Neutrophil (primary cell): ENCODE measurements at regions not wholly inside any gene's neighbourhood (a gene's known extent, or its start where the extent isn't known, plus 50 kb on each side); places are given as distances from the start of the nearest gene placed in this dataset.

Experiments
- H3K27ac ChIP-seq: fragments of 200-600 bp; sonication (generic); 2 replicates; pipeline ENCODE4 v1.5.1; 2016; ENCODE audit warnings: mild to moderate bottlenecking, moderate library complexity
- H3K27me3 ChIP-seq: fragments of 200-600 bp; sonication (generic); 2 replicates; pipeline ENCODE4 v1.6.0; 2016; ENCODE audit warnings: mild to moderate bottlenecking
- H3K36me3 ChIP-seq: fragments of 200-600 bp; sonication (generic); 2 replicates; pipeline ENCODE4 v1.5.1; 2017
- H3K4me1 ChIP-seq, 2 experiments: fragments of 200-600 bp in 1 of 2; sonication (generic) in 1 of 2; 1 replicate in 1 of 2; 2 replicates in 1 of 2; pipeline versions ENCODE4 v1.5.1 to v1.6.1; 2013 to 2016; ENCODE audit warnings: low read depth in 1 of 2, low read length in 1 of 2, mild to moderate bottlenecking in 1 of 2, moderate library complexity in 1 of 2; ENCODE audit not compliant: control insufficient read depth in 1 of 2, insufficient read depth in 1 of 2
- H3K4me3 ChIP-seq, 2 experiments: fragments of 200-600 bp in 1 of 2; sonication (generic) in 1 of 2; 1 replicate in 1 of 2; 2 replicates in 1 of 2; pipeline ENCODE4 v1.5.1; 2013 to 2016; ENCODE audit warnings: low read depth in 1 of 2, low read length in 1 of 2, mild to moderate bottlenecking in 1 of 2, moderate library complexity in 1 of 2
- H3K9me3 ChIP-seq: fragments of 200-600 bp; sonication (generic); 2 replicates; pipeline ENCODE4 v1.5.1; 2016
- TF ChIP-seq, protein P1 (sequence below): fragments of 200-600 bp; sonication (generic); IDR thresholded peaks from 2 replicates; pipeline ENCODE4 v1.5.1; 2016; ENCODE audit warnings: antibody characterized with exemption

GRCh38 chr5:88610586-88610985 lies 272.4 kb downstream of the MEF2C start:
- TF ChIP-seq, protein P1, sequence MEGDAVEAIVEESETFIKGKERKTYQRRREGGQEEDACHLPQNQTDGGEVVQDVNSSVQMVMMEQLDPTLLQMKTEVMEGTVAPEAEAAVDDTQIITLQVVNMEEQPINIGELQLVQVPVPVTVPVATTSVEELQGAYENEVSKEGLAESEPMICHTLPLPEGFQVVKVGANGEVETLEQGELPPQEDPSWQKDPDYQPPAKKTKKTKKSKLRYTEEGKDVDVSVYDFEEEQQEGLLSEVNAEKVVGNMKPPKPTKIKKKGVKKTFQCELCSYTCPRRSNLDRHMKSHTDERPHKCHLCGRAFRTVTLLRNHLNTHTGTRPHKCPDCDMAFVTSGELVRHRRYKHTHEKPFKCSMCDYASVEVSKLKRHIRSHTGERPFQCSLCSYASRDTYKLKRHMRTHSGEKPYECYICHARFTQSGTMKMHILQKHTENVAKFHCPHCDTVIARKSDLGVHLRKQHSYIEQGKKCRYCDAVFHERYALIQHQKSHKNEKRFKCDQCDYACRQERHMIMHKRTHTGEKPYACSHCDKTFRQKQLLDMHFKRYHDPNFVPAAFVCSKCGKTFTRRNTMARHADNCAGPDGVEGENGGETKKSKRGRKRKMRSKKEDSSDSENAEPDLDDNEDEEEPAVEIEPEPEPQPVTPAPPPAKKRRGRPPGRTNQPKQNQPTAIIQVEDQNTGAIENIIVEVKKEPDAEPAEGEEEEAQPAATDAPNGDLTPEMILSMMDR: no peak
- Histone ChIP-seq H3K36me3 (no peaks in the 10 kb centered on the region), H3K27me3 (no peaks in the 10 kb centered on the region), H3K4me3 (no peak overlapping the region), H3K27ac (no peak overlapping the region), H3K9me3 (no peaks in the 10 kb centered on the region), H3K4me1 (no peaks in the 10 kb centered on the region)

DNA sequence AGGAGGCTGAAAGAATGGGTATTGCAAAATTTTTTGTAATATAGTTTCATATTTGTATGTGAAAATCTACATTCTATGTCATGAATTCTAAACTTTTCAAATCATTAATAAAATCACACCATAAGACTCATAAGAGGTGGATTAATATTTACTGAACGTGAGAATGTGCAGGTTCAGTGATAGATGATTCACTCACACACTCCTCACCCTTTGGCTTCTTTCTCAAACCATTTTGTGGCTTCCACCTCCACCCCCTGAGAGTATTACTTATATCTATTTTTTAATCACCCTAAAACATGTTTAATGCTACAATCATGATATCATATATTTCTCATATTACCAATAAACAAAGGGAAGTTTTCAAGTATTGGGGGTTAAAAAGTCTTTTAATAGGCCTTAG lies 275.5 kb downstream of the MEF2C start:
- Histone ChIP-seq H3K4me1 (no peaks in the 10 kb centered on the region), H3K4me3 (no peak overlapping the region), H3K27ac (no peak overlapping the region), H3K9me3 (no peaks in the 10 kb centered on the region), H3K27me3 (no peaks in the 10 kb centered on the region), H3K36me3 (no peaks in the 10 kb centered on the region)
- TF ChIP-seq, protein P1: no peak

DNA sequence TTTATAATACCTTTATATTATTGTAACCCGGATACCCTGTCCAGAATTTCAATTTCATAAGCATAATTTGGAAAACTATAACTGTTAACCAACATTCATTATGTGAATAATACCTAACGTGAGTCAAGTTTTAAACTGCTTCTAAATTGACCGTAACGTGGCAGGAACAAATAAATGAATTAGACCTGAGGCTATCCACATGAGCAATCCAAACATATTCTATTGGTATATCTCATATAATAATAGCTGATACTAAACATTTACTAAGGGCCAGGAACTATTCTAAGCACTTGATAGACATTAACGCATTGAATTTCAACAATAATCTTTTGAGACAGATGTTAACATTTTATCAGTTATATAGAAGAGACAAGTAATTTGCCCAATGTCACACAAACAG lies 276.4 kb downstream of the MEF2C start:
- H3K9me3 ChIP-seq: no peaks in the 10 kb centered on the region
- H3K4me3 ChIP-seq: no peak overlapping the region
- TF ChIP-seq, protein P1: no peak
- H3K27me3 ChIP-seq: no peaks in the 10 kb centered on the region
- H3K36me3 ChIP-seq: no peaks in the 10 kb centered on the region
- H3K4me1 ChIP-seq: no peaks in the 10 kb centered on the region
- H3K27ac ChIP-seq: no peak overlapping the region

DNA sequence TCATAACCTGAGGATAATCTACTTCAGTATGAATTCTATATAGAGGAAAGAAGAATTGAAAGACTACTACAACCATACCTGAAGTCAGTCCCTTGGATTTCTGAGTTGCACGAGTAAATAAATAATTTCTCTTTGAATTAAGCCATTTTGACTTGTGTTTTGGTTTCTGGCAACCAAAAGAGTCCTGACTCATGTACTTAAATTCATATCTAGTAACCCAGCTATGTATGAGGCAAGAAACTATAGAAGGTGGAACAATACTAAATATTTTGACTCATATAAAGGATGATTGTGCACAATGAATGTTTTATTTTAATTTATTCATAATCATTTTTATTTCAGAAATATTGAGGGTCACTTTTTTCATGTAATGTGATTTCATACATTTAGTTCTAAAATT lies 276.8 kb downstream of the MEF2C start:
- no peaks in the 10 kb centered on the region for H3K9me3 ChIP-seq
- no peaks in the 10 kb centered on the region for H3K27me3 ChIP-seq
- H3K4me3 ChIP-seq: no peak overlapping the region
- no peaks in the 10 kb centered on the region for H3K36me3 ChIP-seq
- H3K4me1 ChIP-seq: no peaks in the 10 kb centered on the region
- no peak overlapping the region for H3K27ac ChIP-seq
- TF ChIP-seq, protein P1: no peak

GRCh38 chr5:88602584-88602983 lies 280.4 kb downstream of the MEF2C start:
- H3K4me3 ChIP-seq: no peak overlapping the region
- H3K9me3 ChIP-seq: no peaks in the 10 kb centered on the region
- H3K36me3 ChIP-seq: no peaks in the 10 kb centered on the region
- H3K27me3 ChIP-seq: no peaks in the 10 kb centered on the region
- no peaks in the 10 kb centered on the region for H3K4me1 ChIP-seq
- TF ChIP-seq, protein P1: no peak
- H3K27ac ChIP-seq: no peak overlapping the region

GRCh38 chr5:88594441-88594840 lies 288.5 kb downstream of the MEF2C start:
- no peaks in the 10 kb centered on the region for H3K36me3 ChIP-seq
- TF ChIP-seq, protein P1: no peak
- H3K27ac ChIP-seq: no peak overlapping the region
- H3K27me3 ChIP-seq: no peaks in the 10 kb centered on the region
- H3K9me3 ChIP-seq: no peaks in the 10 kb centered on the region
- no peaks in the 10 kb centered on the region for H3K4me1 ChIP-seq
- H3K4me3 ChIP-seq: no peak overlapping the region
